HepG2 (cell line): ENCODE measurements at regions not wholly inside any gene's neighbourhood (a gene's known extent, or its start where the extent isn't known, plus 50 kb on each side); places are given as distances from the start of the nearest gene placed in this dataset.

Experiments used
- ATAC-seq: fragments of 200-7000 bp; cut with Tn5 transposase; 3 replicates; pipeline ENCODE4 v1.9.1; 2020; ENCODE audit warnings: mild to moderate bottlenecking, moderate library complexity
- BruUV-seq: library from RNA; stranded (reverse); fragments of 400-500 nt; replicated peaks from 2 replicates; lab custom pipeline; 2021; lab: Mats Ljungman, UMichigan
- CTCF ChIA-PET: fragments of 300-600 bp; formaldehyde crosslinking; extraction: SDS; loops from one replicate; lab custom pipeline; 2021; ENCODE audit warnings: low total read pairs, inconsistent platforms, low intra/inter-chr PET ratio; lab: Yijun Ruan, JAX
- POLR2A ChIA-PET: fragments of 350-600 bp; sonication (Branson Sonifier 250); formaldehyde crosslinking; loops from one replicate; lab custom pipeline; 2020; ENCODE audit warnings: antibody characterized with exemption, inconsistent platforms; lab: Yijun Ruan, JAX
- DNase-seq: peaks from one replicate; pipeline ENCODE4 v3.0.0-alpha.2; 2015; ENCODE audit warnings: low spot score
- FAIRE-seq: peaks from 3 replicates; lab custom pipeline; 2011; peaks lifted over from hg19 to GRCh38; lab: Jason Lieb, UNC
- H2AFZ ChIP-seq: one replicate; pipeline ENCODE4 v1.6.1; 2011; ENCODE audit warnings: low read length, inconsistent platforms
- H3K27ac ChIP-seq: fragments of 300-600 bp; 3 replicates; pipeline ENCODE4 v1.8.0; 2011; ENCODE audit warnings: mixed run types, mild to moderate bottlenecking, mixed read lengths, low read length, inconsistent platforms; ENCODE audit not compliant: insufficient read depth; ENCODE audit errors: extremely low read length
- H3K27me3 ChIP-seq, 2 experiments: fragments of 200-600 bp in 1 of 2; 2 replicates in 1 of 2; 3 replicates in 1 of 2; pipeline versions ENCODE4 v1.6.0 to v1.8.0; 2011; ENCODE audit warnings: low read length in 2 of 2, mild to moderate bottlenecking in 2 of 2, moderate library complexity in 2 of 2, inconsistent platforms in 1 of 2; ENCODE audit not compliant: insufficient read depth in 2 of 2, control insufficient read depth in 1 of 2
- H3K36me3 ChIP-seq, 2 experiments: fragments of 200-600 bp in 1 of 2; replicated peaks in 1 of 2; 2 replicates in 1 of 2; 3 replicates in 1 of 2; pipeline versions ENCODE4 v1.5.1 to v1.8.0; 2011; ENCODE audit warnings: low read length in 2 of 2, inconsistent platforms in 1 of 2; ENCODE audit not compliant: insufficient read depth in 2 of 2, control insufficient read depth in 1 of 2
- H3K4me1 ChIP-seq: 2 replicates; pipeline ENCODE4 v1.5.1; 2012; ENCODE audit warnings: low read length, inconsistent platforms; ENCODE audit not compliant: insufficient read depth
- H3K4me2 ChIP-seq: 2 replicates; pipeline ENCODE4 v1.6.0; 2011; ENCODE audit warnings: low read depth, low read length, inconsistent platforms
- H3K4me3 ChIP-seq, 3 experiments: fragments of 200-600 bp in 1 of 3; sonication (generic), shearing (Covaris generic) in 1 of 3; replicated peaks in 1 of 3; 2 replicates each; pipeline ENCODE4 v1.5.1; 2011 to 2016; ENCODE audit warnings: low read length in 3 of 3, inconsistent platforms in 2 of 3, low read depth in 2 of 3, mild to moderate bottlenecking in 2 of 3, control low read depth in 1 of 3, mixed read lengths in 1 of 3; ENCODE audit not compliant: insufficient read depth in 1 of 3
- H3K79me2 ChIP-seq: one replicate; pipeline ENCODE4 v1.6.1; 2011; ENCODE audit warnings: low read length, inconsistent platforms; ENCODE audit not compliant: insufficient read depth
- H3K9ac ChIP-seq: 2 replicates; pipeline ENCODE4 v1.6.0; 2011; ENCODE audit warnings: mild to moderate bottlenecking, low read depth, low read length, inconsistent platforms; ENCODE audit not compliant: insufficient read depth
- H3K9me3 ChIP-seq: 2 replicates; pipeline ENCODE4 v1.5.1; 2012; ENCODE audit warnings: mild to moderate bottlenecking, low read length
- H4K20me1 ChIP-seq: 2 replicates; pipeline ENCODE4 v1.6.0; 2011; ENCODE audit warnings: inconsistent platforms, mild to moderate bottlenecking, low read length, moderate library complexity; ENCODE audit not compliant: insufficient read depth
- BCL3 ChIP-seq: sonication (generic); formaldehyde crosslinking; IDR thresholded peaks from 2 replicates; pipeline ENCODE4 v1.5.1; 2020; ENCODE audit warnings: mild to moderate bottlenecking, missing genetic modification reagents, moderate library complexity
- FOXP1 ChIP-seq, 2 experiments: fragments of 450-650 bp in 1 of 2; IDR thresholded peaks; 2 replicates each; pipeline ENCODE4 v1.6.1; 2017 to 2018; ENCODE audit warnings: antibody characterized with exemption in 1 of 2
- MXI1 ChIP-seq: IDR thresholded peaks from 3 replicates; pipeline ENCODE4 v1.6.1; 2012; ENCODE audit warnings: low read depth, low read length, inconsistent platforms, borderline replicate concordance
- NR2C2 ChIP-seq: sonication (generic); formaldehyde crosslinking; IDR thresholded peaks from 2 replicates; pipeline ENCODE4 v1.4.0; 2020; ENCODE audit warnings: missing genetic modification reagents, mild to moderate bottlenecking, moderate library complexity, borderline replicate concordance
- ZFP41 ChIP-seq: sonication (generic); formaldehyde crosslinking; IDR thresholded peaks from 2 replicates; pipeline ENCODE4 v1.4.0; 2020; ENCODE audit warnings: mild to moderate bottlenecking, missing genetic modification reagents, borderline replicate concordance
- ZNF382 ChIP-seq: sonication (generic); formaldehyde crosslinking; IDR thresholded peaks from 2 replicates; pipeline ENCODE4 v1.5.0; 2020; ENCODE audit warnings: missing genetic modification reagents, mild to moderate bottlenecking, borderline replicate concordance
- ZNF407 ChIP-seq: sonication (generic); formaldehyde crosslinking; IDR thresholded peaks from one replicate; pipeline ENCODE4 v1.5.1; 2020; ENCODE audit warnings: mild to moderate bottlenecking, missing genetic modification reagents; ENCODE audit errors: not compliant biosample characterization
- ZNF556 ChIP-seq: sonication (generic); formaldehyde crosslinking; IDR thresholded peaks from 2 replicates; pipeline ENCODE4 v1.4.0; 2020; ENCODE audit warnings: mild to moderate bottlenecking, missing genetic modification reagents, borderline replicate concordance
- ZNF766 ChIP-seq: sonication (generic); formaldehyde crosslinking; IDR thresholded peaks from 2 replicates; pipeline ENCODE4 v1.5.0; 2020; ENCODE audit warnings: missing genetic modification reagents, borderline replicate concordance
- ZNF850 ChIP-seq: sonication (generic); formaldehyde crosslinking; conservative IDR thresholded peaks from 2 replicates; pipeline ENCODE4 v1.9.0; 2021; ENCODE audit warnings: mild to moderate bottlenecking, missing genetic modification reagents
- WGBS: methylation state at CpG from one replicate; pipeline ENCODE4 v1.1.6; 2017; ENCODE audit warnings: low lambda C conversion rate; 5-methylcytosine and 5-hydroxymethylcytosine counted together
- in situ Hi-C: cut with HindIII; loops from 2 replicates; pipeline ENCODE4 v1.10.0; 2017; ENCODE audit warnings: low pct_unique_long_range_greater_than_20kb; ENCODE audit not compliant: extremely low pct_ligation_motif_present
- intact Hi-C: fragments of 100-400 bp; cut with micrococcal nuclease; formaldehyde crosslinking; loops from one replicate; pipeline ENCODE4 v1.10.0; 2022; ENCODE audit not compliant: unreplicated experiment

- DNase-seq (no peak), ATAC-seq (no peak), FAIRE-seq (no peak)
- no peaks in the 10 kb centered on the region for H3K4me1 ChIP-seq
- BruUV-seq = no TSS peak
- POLR2A ChIA-PET = no interaction called here
- H3K36me3 ChIP-seq = no peaks in the 10 kb centered on the region
- no peak overlapping the region for H2AFZ ChIP-seq
- H3K4me3 ChIP-seq = no peak overlapping the region
- no peak overlapping the region for H3K9ac ChIP-seq
- no peaks in the 10 kb centered on the region for H3K9me3 ChIP-seq
- no peaks in the 10 kb centered on the region for H3K27me3 ChIP-seq
- in situ Hi-C loops = no loop called here
- no peak overlapping the region for H3K27ac ChIP-seq
- H3K79me2 ChIP-seq = no peaks in the 10 kb centered on the region
- no peak overlapping the region for H3K4me2 ChIP-seq
- 3% methylated on average over 5 of the region's 6 CpGs for WGBS
- CTCF ChIA-PET = no interaction called here
- H4K20me1 ChIP-seq = no peaks in the 10 kb centered on the region
- intact Hi-C loops = no loop called here
- no peak for TF ChIP-seq ZNF382 (CRISPR knock-in tag)
- no peak for TF ChIP-seq FOXP1 (IDR thresholded peaks at IDR 0.05)
- no peak for TF ChIP-seq FOXP1 (CRISPR knock-in tag; IDR thresholded peaks at IDR 0.05)
- TF ChIP-seq ZNF766 (CRISPR knock-in tag) = no peak
- TF ChIP-seq BCL3 (CRISPR knock-in tag) = no peak
- no peak for TF ChIP-seq ZFP41 (CRISPR knock-in tag)
- TF ChIP-seq ZNF850 (CRISPR knock-in tag) = no peak
- no peak for TF ChIP-seq NR2C2
- TF ChIP-seq ZNF556 = no peak
- no peak for TF ChIP-seq MXI1
- TF ChIP-seq ZNF407 (CRISPR knock-in tag) = no peak
Measured at GRCh38 chr13:82206241-82206640, 1676.0 kb downstream of the SLITRK1 start.
